HG02970 (cell line): ENCODE measurements at regions not wholly inside any gene's neighbourhood (a gene's known extent, or its start where the extent isn't known, plus 50 kb on each side); places are given as distances from the start of the nearest gene placed in this dataset.
"Not testable (repeated sequence)": the region's sequence is repeated elsewhere in the genome, so short reads cannot be mapped to it uniquely, and the experiment has no call there.

Experiments used
- ATAC-seq: cut with Tn5 transposase; IDR thresholded peaks from one replicate; pipeline ENCODE4 v1.9.1; 2021; ENCODE audit warnings: mild to moderate bottlenecking, moderate library complexity, moderate number of reproducible peaks; ENCODE audit not compliant: unreplicated experiment, low FRiP score

DNA sequence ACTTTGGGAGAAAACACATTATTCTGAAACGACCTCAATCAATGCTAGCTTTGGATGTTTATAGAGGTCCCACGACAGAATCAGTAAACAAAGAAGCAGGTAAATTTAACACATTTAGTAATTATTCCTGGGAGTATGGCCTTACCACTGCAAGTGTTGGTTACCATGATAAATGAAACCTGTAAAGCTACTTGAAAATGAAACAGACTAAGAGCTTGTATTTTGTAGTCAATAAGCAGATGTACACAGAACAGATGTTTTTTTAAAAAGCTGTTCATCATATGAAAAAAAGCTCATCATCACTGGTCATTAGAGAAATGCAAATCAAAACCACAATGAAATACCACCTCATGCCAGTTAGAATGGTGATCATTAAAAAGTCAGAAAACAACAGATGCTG lies 295.3 kb upstream of the XYLT1 start:
- ATAC-seq, result no peak

DNA sequence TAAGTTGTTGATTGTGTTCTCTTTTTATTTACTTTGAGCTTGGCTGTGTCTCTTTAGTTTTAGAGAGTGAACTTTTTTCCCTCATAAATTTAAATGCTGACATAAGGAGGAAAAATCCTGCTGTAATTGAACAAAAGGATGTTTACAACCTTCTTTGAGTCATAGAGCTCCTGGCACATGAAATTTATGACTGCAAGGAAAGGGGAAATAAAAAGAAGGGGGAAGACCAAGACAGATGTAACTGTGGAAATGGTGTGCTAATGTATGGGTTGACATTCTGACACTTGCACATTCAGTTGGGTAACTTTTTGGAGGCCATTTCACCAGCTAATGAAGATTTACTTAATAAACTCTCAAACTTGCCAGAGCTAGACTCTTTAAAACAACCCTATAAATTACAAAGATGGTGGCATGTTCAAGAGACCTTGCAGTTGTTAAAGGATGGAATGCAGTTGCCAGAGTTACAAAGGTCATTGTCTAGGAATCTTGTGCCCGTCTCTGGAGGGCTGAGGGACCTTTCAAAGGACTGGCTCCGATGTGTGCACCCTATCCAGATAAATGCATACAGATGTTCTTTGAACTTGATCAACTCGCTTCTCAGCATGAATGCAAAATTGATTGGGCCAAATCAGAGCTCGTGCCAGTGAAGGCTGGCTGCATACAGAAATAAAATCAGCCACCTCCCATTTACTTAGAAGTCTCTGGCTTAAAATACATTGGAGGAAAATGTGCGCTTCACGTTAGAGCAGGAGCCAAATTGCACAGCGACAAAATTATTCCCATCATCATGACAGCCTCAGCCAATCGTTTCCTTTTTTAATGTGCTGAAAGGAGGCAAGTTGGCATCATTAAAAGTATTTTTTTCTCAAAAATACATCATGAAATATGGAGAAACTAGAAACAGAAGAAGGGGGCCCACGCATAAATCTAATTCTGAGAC lies 289.0 kb upstream of the XYLT1 start:
- no peak for ATAC-seq

DNA sequence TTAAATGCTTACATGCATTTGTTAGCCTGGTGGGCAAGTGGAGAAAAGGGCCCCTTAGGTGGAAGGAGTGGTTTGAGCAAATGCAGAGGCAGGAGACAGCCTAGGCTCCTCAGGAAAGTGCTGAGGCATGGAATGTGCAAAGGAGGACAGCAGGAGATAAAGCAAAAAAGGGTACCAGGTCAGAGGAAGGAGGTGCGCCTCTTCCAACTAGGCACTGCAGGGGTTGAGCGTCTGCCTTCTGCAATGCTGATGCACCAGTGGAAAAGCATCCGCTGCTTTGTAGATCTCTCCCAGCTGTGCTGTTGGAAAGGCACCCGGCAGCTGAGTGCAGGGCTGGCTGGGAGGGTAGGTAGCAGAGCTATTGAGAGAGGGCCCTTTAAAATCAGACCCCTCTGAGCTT lies 287.0 kb upstream of the XYLT1 start:
- no peak for ATAC-seq

DNA sequence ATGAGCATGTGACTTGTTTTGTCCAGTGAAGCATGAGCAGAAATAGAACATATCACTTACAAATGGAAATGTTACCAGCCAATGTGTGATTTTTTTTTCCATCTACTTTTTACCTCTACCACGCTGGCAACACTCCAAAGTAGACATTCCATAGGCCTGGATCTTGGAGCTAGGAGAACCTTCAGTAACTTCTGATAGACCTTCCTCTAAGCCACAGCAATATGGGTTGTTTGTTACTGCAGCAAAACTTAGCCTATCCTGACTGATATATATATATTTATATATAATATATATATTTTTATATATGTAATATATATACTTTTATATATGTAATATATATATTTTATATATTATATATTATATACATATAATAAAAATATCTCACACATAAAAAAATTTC lies 284.4 kb upstream of the XYLT1 start:
- ATAC-seq, result no peak

DNA sequence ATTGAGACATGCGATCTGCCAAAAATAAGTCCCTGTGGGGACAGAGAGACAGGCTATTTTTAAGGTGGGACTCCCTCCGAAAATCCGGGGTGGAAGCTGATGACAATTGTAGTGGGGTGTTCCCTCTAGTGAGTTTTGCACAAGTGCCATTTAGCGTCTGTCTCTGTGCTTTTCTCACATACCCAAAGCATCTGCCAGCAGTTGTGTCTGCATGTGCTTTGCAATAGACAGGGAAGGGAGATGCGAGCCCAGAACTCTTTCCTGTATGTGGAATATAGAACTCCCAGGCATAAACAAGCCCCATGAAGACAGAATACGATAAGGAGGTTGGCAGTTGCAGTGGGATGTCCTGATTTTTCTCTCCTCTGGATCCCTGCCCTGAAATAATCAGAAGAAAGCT lies 282.7 kb upstream of the XYLT1 start:
- no peak for ATAC-seq

DNA sequence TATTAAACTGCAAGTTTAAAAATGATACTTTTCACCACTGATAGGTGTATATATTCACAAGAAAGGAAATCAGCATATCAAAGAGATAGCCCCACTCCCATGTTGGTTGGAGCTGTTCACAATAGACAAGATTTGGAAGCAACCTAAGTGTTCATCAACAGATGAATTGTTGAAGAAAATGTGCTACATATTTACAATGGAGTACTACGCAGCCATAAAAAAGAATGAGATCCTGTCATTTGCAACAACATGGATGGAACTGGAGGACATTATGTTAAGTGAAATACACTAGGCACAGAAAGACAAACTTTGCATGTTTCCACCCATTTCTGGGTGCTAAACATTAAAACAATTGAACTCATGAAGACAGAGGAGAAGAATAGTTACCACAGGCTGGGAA lies 278.9 kb upstream of the XYLT1 start:
- ATAC-seq, result no peak

DNA sequence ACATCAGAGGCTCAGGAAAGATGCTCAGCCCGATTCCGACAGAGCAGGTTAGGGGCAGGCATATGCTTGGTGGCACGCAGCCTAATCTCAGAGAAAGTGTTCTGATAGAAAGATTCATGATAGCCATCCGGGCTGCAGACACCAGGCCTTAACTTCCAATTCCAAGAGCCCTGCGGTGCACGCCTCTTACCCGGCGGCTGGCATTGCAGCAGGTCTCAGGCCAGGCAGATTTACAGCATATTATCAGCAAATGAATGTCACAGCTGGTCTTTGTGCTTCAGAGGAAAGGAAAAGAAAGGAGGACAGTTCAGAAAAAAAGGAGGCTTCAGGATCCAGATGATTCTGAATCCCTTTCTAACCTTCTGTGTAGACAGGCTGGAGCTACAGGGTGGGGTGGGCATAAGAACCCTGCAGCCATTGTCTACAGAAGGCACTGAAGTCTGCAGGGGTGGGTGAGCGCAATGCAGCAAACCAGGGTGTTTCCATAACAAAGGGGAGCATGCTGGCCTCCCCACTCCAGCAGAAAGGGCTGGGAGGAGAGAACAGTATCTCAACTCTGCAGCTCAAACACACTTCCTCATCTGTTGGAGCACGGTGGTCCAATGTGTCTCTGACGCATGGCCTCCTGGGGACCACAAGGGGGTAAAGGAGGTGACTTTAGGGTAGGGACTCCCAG lies 277.4 kb upstream of the XYLT1 start:
- no peak for ATAC-seq

DNA sequence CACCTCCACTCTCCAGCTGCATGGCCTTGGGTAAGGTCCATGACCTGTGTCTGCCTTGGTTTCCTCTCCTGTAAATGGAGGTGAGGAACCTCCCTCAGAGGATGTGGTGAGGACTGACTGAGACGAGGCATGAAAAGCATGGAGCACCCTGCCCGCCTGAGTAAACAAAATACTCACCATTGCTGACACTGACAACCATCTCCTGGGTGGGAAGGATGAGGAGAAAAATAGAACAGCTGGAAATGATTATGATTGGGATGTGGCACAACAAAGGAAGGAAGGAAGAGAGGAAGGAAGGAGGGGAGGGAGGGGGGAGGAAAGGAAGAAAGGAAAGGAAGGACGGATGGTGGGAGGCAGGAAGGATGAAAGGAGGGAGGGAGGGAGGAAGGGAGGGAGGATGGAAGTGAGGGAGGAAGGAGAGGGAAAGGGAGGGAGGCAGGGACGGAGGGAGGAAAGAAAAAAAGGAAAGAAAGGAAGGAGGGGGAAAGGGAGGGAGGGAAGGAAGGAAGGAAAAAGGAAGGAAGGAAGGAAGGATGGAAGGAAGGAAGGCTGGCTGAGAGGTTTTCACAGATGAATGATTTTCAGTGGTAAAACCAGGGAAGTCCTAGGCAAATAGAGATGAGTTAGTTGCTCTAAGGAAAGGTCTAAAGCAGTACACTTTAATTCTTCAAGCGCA lies 276.5 kb upstream of the XYLT1 start:
- ATAC-seq, result no peak

DNA sequence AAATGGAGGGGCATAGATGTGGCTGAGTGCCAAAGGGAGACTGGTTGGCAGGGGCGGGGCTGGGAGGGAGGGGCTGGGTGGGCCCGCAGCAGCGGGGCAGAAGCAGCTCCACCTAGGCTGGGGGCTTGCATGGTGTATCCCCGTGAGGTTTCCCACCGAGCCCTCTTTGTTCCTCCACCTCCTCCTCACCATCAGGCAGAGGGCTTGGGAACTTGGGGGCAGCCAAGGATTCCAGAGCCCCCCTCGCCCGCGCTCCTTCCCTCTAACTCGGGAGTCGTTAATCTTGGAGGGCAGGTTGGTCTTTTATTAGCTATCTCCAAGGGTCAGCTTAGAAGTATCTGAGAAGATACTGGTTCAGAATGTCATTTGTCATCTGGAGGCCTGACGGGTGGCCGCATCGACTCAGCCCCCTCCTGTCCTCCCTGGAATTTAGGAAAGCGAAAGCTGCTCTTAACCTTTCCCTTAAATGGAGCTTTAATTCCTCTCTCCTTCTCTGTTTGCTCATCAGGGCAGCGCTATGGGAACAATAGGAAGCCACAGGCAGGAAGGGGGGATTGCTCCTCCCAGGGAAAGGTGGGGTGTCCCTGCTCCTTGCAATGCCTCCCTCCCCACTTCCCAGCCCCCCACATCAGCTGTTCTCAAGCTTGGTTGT lies 274.3 kb upstream of the XYLT1 start:
- no peak for ATAC-seq

DNA sequence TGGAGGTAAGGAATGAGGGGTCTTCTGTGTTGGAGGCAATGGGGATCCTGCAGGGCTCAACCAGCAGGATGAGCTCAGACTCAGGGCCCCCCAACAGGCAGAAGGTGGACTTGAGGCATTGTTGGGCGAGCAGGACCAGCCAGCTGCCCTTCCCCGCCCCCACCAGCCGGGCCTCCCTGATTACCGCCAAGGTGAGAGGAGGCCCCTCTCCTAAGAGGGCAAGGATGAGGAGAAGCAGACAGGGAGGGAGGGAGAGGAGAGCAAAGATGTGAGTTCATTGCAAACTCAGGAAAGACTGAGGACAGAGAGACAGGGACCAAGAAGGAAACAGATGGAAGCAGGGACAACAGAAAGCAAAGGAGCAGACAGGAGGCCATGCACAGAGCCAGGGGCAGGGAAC lies 272.8 kb upstream of the XYLT1 start:
- no peak for ATAC-seq

DNA sequence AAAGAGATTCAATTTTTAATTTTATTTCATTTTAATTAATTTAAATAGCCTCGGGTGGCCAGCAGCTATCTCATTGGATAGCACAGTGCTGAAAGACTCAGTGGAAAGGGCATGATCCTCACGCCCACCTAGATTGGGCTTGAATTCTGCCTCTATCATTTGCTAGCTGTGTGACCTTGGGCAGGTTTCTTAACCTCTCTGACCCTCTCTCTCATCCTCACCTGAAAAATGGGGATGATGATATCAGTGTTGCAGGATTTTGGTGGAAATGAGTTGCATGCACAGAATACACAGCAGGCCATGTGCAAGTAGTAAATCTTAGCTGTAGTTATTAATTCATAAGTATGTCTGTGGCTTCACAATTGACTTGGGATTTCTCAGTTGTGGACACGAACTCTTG lies 272.4 kb upstream of the XYLT1 start:
- ATAC-seq, result no peak

DNA sequence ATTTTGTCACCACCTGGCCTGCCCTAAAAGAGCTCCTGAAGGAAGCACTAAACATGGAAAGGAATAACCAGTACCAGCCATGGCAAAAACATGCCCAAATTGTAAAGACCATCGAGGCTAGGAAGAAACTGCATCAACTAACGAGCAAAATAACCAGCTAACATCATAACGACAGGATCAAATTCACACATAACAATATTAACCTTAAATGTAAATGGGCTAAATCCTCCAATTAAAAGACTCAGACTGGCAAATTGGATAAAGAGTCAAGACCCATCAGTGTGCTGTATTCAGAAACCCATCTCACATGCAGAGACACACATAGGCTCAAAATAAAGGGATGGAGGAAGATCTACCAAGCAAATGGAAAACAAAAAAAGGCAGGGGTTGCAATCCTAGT lies 264.3 kb upstream of the XYLT1 start:
- ATAC-seq, result not testable (repeated sequence)

DNA sequence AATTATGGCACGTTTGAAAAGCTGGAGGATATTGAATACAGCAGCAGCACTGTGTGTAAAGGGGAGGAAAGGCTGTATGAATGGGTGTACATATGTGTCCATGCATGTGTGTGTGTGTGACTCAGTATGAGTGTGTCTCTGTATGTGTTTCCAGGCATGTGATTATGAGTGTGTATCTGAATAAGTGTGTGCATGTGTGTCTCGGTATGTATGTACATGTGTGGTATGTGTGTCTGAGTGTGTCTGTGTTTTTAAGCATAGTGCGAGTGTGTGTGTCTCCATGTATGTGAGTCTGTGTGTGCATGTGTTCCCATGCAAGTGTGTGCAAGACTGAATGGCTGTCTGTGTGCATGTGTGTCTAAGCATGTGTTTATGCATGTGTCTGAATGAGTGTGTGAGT lies 259.1 kb upstream of the XYLT1 start:
- no peak for ATAC-seq

DNA sequence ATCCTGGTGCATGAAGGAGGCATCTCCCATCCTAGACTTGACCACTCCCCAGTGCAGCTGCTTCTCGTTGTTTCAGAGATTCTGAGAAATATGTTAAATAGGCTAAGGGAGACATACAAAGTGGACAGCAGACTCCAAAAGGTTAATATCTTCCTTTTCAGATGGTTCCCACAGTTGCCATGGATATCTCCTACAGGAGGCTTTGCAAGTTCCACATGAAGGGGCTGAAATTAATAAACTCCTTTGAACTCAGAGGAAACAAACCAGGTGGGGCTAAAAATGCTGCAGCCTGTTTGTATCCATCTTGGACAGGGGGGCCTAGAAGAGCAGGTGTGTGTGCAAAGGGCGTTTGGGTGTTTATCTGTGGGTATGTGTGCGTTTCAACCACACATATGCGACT lies 257.4 kb upstream of the XYLT1 start:
- ATAC-seq, result no peak

DNA sequence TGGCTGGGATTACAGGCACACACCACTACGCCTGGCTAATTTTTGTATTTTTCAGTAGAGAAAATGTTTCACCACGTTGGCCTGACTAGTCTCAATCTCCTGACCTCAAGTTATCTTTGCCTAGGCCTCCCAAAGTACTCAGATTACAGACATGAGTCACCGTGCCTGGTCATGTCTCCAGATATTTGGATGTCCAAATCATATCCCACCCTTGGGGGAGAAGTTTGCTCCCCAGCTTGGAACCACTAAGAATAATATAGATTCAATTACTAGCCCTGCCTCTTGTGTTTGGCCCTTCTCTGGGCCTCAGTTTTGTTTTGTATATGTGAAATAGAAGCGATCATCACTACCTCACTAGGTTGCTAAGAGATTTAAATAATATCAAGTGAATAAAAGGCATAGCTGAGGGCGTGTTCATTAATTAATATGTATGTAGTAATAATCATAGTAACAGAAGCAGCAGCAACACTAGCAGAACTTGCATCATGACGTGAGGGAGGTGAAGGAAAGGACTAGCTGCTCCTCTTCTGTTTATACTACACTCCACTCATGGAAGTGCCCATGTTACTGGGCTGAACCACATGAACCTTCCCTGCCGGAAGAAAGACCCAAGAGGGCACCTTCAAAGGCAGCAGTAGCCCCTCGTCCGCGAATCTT lies 253.6 kb upstream of the XYLT1 start:
- no peak for ATAC-seq

DNA sequence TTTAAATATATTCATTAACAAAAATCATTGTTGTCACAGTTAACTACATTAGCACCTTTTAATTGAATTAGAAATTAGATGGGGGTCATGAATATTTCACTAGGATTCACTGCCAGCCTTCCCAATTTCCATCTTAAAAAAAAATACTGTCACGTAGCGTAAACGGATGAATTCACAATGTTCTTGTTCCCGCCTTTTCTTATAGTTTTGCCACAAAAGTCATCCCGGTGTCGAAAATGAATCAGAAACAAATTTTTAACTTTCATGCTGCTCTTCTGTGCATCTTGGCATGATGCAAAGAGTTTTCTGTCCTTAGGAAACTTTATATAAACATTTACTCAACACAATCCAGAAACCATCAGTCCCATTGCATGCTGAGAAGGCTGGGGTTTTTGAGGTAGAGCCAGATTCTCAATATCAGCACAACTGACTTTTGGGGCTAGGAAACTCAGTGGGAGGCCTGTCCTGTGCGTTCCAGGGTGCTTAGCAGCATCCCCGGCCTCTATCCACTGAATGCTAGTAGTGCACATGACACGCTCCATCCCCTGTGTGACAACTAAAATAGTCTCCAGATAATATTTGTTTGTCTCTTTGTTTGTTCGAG lies 252.9 kb upstream of the XYLT1 start:
- ATAC-seq, result no peak

DNA sequence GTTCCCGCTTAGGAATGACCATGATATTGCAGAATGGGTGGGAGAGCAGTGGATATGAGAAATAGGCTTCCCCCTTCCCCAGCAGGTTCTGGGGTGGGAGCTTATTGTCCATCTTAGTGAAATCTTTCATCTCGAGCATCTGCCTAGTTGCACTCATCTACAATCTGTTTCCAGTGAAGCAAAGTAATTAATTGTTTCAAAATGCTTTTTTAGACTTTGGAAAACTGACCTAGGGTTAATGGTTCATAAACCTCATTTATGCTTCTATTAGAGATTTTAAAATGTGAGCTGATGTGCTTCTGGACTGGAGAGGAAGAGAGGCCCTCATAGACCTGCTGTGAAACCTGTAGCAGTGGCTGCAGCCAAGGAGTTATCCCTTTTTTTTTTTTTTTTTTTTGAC lies 247.7 kb upstream of the XYLT1 start:
- no peak for ATAC-seq

DNA sequence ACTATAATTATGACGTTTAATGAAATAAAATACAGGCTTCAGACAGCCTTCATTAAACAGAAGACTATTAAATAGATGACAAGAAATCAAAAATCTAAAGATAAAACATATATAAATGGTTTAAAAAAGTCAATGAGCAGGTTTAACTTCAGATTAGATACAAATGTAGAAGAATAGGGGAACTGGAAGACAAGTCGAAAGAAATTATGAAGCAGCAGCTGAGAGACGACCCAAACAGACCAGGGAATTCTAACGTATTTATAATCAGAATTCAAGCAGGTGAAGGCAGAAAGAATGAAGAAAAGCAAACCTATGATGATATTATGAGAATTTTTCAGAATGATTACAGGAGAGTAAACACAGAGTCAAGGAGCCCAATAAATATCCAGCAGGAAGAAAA lies 235.1 kb upstream of the XYLT1 start:
- ATAC-seq, result no peak

DNA sequence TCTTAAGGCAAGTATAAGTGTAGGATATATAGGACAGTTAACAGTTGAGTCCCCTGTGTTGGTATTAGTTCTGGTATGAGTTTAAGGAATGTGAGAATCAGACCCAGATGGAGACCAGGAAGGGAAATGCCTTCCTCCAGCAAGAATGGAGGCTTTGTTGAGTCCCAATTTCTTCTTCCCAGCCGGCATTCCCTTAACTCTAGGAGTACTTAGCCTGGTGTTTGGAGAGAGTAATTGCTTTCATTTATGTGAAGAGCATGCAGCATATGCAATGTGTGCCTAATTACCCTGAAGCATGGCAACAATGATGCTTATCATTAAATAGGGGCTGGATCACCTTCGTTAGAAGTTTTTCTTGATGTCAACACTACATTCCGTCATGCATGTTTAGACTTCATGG lies 225.9 kb upstream of the XYLT1 start:
- no peak for ATAC-seq

DNA sequence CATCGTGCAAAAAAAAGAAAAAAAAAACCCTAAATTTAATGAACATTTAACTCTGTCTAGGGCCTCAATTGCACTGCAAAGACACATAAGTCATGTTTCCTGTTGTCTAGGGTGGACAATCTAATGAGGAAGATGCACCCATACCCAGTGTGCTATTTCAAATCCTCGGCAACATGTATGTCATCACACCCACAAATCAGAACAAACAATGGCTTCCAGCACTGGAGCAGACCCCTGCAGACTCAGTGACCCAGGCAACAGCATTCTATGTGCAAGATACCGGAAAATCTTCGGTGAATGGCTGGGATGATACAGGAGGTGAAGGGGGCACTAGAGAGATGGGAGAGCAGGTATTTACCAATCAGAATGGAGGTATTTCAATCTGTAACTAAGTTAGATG lies 221.7 kb upstream of the XYLT1 start:
- no peak for ATAC-seq
